ENCODE measurements at regions not wholly inside any gene's neighbourhood (a gene's known extent, or its start where the extent isn't known, plus 50 kb on each side); places are given as distances from the start of the nearest gene placed in this dataset.

GRCh38 chr18:30163573-30163972 is 879.0 kb downstream of the DSC3 start:
- no peak for DNase-seq
- 0 out of 5 replicates have a peak, but pooled peaks cover 0 to 2% of the 10 kb centered on the region in 2 experiments for H3K9me3 Mint-ChIP-seq
- Histone ChIP-seq H4K8ac (replicated peaks; ENCODE audit: insufficient read length, low read depth, low read length) (no peak overlapping the region), H3K9ac (ENCODE audit: extremely low read depth, insufficient read length, low read length) (no peak overlapping the region), H3T11ph (ENCODE audit: low read length) (no peak overlapping the region), H2BK15ac (ENCODE audit: low read depth, low read length) (no peak overlapping the region), H3K79me2 (ENCODE audit: insufficient read depth, low read length) (no peaks in the 10 kb centered on the region; the same call in 1 of the 2 replicates), H3K79me1 (ENCODE audit: insufficient read depth, low read depth, low read length, poor library complexity, severe bottlenecking) (no peaks in the 10 kb centered on the region), H4K91ac (ENCODE audit: insufficient read length, low read depth, low read length) (no peak overlapping the region), H3K23ac (ENCODE audit: insufficient read length, low read depth, low read length) (no peak overlapping the region), H3K27ac (ENCODE audit: insufficient read length, low read depth, low read length) (no peak overlapping the region), H3K4ac (ENCODE audit: low read depth, low read length) (no peak overlapping the region), H2BK20ac (ENCODE audit: low read depth, low read length, poor library complexity, severe bottlenecking) (no peak overlapping the region), H3K23me2 (ENCODE audit: insufficient read length, low read depth, low read length, poor library complexity, severe bottlenecking) (no peaks in the 10 kb centered on the region), H3K14ac (ENCODE audit: insufficient read depth, low read length) (no peak overlapping the region), H4K5ac (ENCODE audit: insufficient read length, low read depth, low read length) (no peak overlapping the region), H2BK5ac (ENCODE audit: insufficient read length, low read length) (no peak overlapping the region), H2BK120ac (ENCODE audit: low read depth, low read length, poor library complexity, severe bottlenecking) (no peak overlapping the region), H3K18ac (ENCODE audit: insufficient read length, low read depth, low read length) (no peak overlapping the region), H4K20me1 (ENCODE audit: control insufficient read depth, insufficient read depth, insufficient read length) (no peaks in the 10 kb centered on the region), H3K4me2 (ENCODE audit: insufficient read depth, insufficient read length, low read length) (no peak overlapping the region), H3K4me1 (ENCODE audit: insufficient read depth, low read length) (no peaks in the 10 kb centered on the region), H2BK12ac (ENCODE audit: insufficient read length, low read depth, low read length) (no peak overlapping the region), H3K56ac (ENCODE audit: insufficient read length, low read depth, low read length) (no peak overlapping the region), H3K27me3 (ENCODE audit: insufficient read depth, low read length) (no peaks in the 10 kb centered on the region), H2AFZ (ENCODE audit: low read length) (no peak overlapping the region), H3K9me3 (ENCODE audit: control insufficient read depth, low read depth, low read length) (no peaks in the 10 kb centered on the region), H2AK5ac (ENCODE audit: insufficient read length, low read length) (no peak overlapping the region)
- H3K27me3 Mint-ChIP-seq (ENCODE audit: low read depth): no peaks in the 10 kb centered on the region
- WGBS (ENCODE audit: extremely low coverage, insufficient read length, low lambda C conversion rate): no CpG with 5 or more reads among the region's 2 CpGs
- no peak overlapping the region for H3K4me3 Mint-ChIP-seq
- H3K36me3 Mint-ChIP-seq (ENCODE audit: insufficient read depth in 1 of 3, low read depth in 3 of 3): no peaks in the 10 kb centered on the region
- H3K4me1 Mint-ChIP-seq: no peaks in the 10 kb centered on the region; a peak in 1 of 4 replicates
- H3K27ac Mint-ChIP-seq: no peak overlapping the region
- TF ChIP-seq CTCF (conservative IDR thresholded peaks at IDR 0.05): no peak
